ENCODE measurements at regions not wholly inside any gene's neighbourhood (a gene's known extent, or its start where the extent isn't known, plus 50 kb on each side); places are given as distances from the start of the nearest gene placed in this dataset.

- Mint-ChIP-seq H3K27me3 (peaks cover 9% of the 10 kb centered on the region), H3K4me3 (ENCODE audit: low read depth) (no peak overlapping the region), H3K4me1 (ENCODE audit: low read depth) (no peaks in the 10 kb centered on the region), H3K27ac (no peak overlapping the region), H3K9me3 (ENCODE audit: low read depth) (no peaks in the 10 kb centered on the region), H3K36me3 (ENCODE audit: insufficient read depth) (no peaks in the 10 kb centered on the region)
- TF ChIP-seq, protein P1, sequence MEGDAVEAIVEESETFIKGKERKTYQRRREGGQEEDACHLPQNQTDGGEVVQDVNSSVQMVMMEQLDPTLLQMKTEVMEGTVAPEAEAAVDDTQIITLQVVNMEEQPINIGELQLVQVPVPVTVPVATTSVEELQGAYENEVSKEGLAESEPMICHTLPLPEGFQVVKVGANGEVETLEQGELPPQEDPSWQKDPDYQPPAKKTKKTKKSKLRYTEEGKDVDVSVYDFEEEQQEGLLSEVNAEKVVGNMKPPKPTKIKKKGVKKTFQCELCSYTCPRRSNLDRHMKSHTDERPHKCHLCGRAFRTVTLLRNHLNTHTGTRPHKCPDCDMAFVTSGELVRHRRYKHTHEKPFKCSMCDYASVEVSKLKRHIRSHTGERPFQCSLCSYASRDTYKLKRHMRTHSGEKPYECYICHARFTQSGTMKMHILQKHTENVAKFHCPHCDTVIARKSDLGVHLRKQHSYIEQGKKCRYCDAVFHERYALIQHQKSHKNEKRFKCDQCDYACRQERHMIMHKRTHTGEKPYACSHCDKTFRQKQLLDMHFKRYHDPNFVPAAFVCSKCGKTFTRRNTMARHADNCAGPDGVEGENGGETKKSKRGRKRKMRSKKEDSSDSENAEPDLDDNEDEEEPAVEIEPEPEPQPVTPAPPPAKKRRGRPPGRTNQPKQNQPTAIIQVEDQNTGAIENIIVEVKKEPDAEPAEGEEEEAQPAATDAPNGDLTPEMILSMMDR (IDR thresholded peaks at IDR 0.05; ENCODE audit: unreplicated experiment): no peak
- DNase-seq (ENCODE audit: low spot score, unreplicated experiment): no peak
These were observed 145.4 kb upstream of the TWIST2 start for GRCh38 chr2:238702276-238703052.

GRCh38 chr2:238703053-238703415 is 144.9 kb upstream of the TWIST2 start:
- Mint-ChIP-seq H3K4me3 (ENCODE audit: low read depth) (no peak overlapping the region), H3K36me3 (ENCODE audit: insufficient read depth) (no peaks in the 10 kb centered on the region), H3K4me1 (ENCODE audit: low read depth) (no peaks in the 10 kb centered on the region), H3K9me3 (ENCODE audit: low read depth) (no peaks in the 10 kb centered on the region), H3K27ac (no peak overlapping the region), H3K27me3 (peaks cover 9% of the 10 kb centered on the region)
- TF ChIP-seq, protein P1 (IDR thresholded peaks at IDR 0.05; ENCODE audit: unreplicated experiment): no peak
- no peak for DNase-seq (ENCODE audit: low spot score, unreplicated experiment)

GRCh38 chr2:238703436-238703835 is 144.4 kb upstream of the TWIST2 start:
- no peaks in the 10 kb centered on the region for H3K36me3 Mint-ChIP-seq (ENCODE audit: insufficient read depth)
- DNase-seq (ENCODE audit: low spot score, unreplicated experiment): no peak
- H3K4me3 Mint-ChIP-seq (ENCODE audit: low read depth): no peak overlapping the region
- H3K9me3 Mint-ChIP-seq (ENCODE audit: low read depth): no peaks in the 10 kb centered on the region
- H3K27me3 Mint-ChIP-seq: peaks cover 7% of the 10 kb centered on the region
- TF ChIP-seq, protein P1 (IDR thresholded peaks at IDR 0.05; ENCODE audit: unreplicated experiment): no peak
- H3K27ac Mint-ChIP-seq: no peak overlapping the region
- no peaks in the 10 kb centered on the region for H3K4me1 Mint-ChIP-seq (ENCODE audit: low read depth)

DNA sequence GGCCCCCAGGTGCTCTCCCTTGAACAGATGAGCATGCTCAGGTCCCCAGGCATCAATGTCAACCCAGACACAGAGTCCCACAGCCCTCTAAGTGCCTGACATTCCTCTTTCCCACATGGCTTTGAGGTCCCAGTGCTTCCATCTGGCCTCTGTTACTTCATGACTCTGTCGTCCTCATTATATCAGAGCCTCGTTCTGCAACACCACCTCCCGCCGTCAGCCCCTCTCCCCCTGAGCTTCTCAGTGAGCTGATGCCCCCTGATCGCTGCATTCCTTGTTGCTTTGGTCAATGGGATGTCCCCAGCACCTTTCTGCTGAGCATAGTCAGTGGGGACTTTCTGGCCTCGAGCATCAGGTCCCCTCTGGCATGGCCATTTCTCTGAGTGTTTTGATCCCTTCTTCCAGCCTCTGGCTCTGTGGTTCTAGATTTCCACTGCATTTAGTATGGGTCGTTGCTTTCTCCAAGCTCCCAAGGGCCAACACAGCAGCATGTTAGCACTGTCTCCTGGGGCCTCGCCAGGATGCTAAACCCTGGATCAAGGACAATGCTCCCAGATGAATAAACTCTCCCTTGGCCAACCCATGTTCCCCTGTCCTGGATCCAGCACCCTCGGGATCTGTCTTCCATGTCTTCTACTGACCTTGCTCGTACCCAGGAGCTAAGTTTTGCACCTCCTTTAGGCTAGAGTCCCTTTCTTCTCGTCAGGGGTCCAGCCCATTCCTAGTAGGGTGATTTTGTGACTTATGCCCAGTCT is 143.2 kb upstream of the TWIST2 start:
- Mint-ChIP-seq H3K9me3 (ENCODE audit: low read depth) (no peaks in the 10 kb centered on the region), H3K27me3 (peaks cover 11% of the 10 kb centered on the region), H3K4me3 (ENCODE audit: low read depth) (no peak overlapping the region), H3K36me3 (ENCODE audit: insufficient read depth) (no peaks in the 10 kb centered on the region), H3K4me1 (ENCODE audit: low read depth) (no peaks in the 10 kb centered on the region), H3K27ac (no peak overlapping the region)
- DNase-seq (ENCODE audit: low spot score, unreplicated experiment): no peak
- TF ChIP-seq, protein P1 (IDR thresholded peaks at IDR 0.05; ENCODE audit: unreplicated experiment): no peak

DNA sequence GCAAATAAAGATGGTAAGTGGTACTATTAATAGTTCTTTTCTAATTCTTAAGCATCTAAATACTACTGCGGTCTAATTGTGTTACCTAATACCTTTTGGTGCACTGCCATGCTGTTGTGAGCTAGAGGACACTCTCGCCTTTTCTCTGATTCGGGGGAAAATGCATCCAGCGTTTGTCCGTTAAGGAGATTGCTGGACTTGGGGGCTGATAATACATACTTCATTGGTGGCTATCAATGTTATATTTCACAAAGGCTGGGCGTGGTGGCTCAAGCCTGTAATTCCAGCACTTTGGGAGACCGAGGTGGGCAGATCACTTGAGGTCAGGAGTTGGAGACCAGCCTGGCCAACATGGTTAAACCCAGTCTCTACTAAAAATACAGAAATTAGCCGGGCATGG is 141.7 kb upstream of the TWIST2 start:
- Mint-ChIP-seq H3K4me1 (ENCODE audit: low read depth) (no peaks in the 10 kb centered on the region), H3K36me3 (ENCODE audit: insufficient read depth) (no peaks in the 10 kb centered on the region), H3K4me3 (ENCODE audit: low read depth) (no peak overlapping the region), H3K27ac (no peak overlapping the region), H3K27me3 (peaks cover 11% of the 10 kb centered on the region), H3K9me3 (ENCODE audit: low read depth) (no peaks in the 10 kb centered on the region)
- DNase-seq (ENCODE audit: low spot score, unreplicated experiment): no peak
- TF ChIP-seq, protein P1 (IDR thresholded peaks at IDR 0.05; ENCODE audit: unreplicated experiment): no peak
